GM19351 (cell line): ENCODE measurements at regions not wholly inside any gene's neighbourhood (a gene's known extent, or its start where the extent isn't known, plus 50 kb on each side); places are given as distances from the start of the nearest gene placed in this dataset.
"Not testable (repeated sequence)": the region's sequence is repeated elsewhere in the genome, so short reads cannot be mapped to it uniquely, and the experiment has no call there.

ENCODE experiments used
- ATAC-seq: cut with Tn5 transposase; IDR thresholded peaks from one replicate; pipeline ENCODE4 v1.9.1; 2021; ENCODE audit warnings: mild to moderate bottlenecking, moderate library complexity; ENCODE audit not compliant: unreplicated experiment

DNA sequence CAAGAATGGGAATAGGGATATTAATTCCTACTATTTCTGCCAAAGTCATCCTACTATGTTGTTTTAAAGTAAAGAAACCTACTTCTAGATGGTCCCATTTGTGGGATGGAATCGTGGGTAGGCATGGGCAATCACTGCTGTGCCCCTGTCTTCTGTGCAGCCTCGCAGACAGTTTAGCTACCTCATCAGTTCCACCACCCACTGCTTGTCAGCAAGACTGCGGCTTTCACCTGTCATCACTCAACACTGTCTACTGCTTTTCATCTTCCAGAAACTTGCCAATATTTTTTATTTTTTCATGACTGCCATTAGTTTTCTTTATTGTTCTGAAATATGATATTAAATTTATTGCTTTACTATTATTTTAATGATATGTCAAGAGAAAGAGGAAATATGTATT is 368.1 kb upstream of the KYNU start:
- ATAC-seq, result no peak

- ATAC-seq, result no peak
Observed at GRCh38 chr2:142504754-142505153, 372.7 kb upstream of the KYNU start.

- ATAC-seq, result no peak
Observed at GRCh38 chr2:142502402-142502801, 371.6 kb upstream of the LRP1B start.

GRCh38 chr2:142495141-142495540 is 364.3 kb upstream of the LRP1B start:
- ATAC-seq, result no peak

DNA sequence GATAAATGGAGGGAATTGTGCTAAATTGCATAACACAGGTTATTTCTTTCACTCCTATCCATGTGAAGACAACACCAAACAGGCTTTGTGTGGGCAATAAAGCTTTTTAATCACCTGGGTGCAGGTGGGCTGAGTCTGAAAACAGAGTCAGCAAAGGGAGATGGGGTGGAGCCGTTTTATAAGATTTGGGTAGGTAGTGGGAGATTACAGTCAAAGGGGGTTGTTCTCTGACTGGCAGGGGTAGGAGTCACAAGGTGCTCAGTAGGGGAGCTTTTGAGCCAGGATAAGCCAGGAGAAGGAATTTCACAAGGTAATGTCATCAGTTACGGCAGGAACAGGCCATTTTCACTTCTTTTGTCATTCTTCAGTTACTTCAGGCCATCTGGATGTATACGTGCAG is 358.8 kb upstream of the LRP1B start:
- not testable (repeated sequence) for ATAC-seq

DNA sequence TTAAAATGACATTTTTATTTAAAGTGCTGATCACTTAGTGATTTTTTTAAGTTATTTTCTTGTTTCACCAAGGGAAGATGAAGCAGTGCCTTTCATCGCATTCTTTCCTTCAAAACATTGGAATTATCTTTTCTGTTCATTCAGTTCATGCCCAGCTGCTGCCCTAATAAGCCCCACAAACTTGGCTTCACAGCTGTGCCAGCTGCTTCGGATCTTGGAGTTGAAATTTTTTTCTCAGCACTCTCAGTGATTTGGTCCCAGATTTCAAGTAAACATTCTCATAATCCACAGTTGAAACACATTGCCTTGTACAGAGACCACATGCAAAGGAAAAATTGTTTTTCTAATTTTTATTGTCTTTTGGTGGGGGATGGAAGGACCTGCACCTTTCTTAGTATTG is 353.3 kb upstream of the LRP1B start:
- ATAC-seq, result no peak

GRCh38 chr2:142483653-142484052 is 352.8 kb upstream of the LRP1B start:
- no peak for ATAC-seq

- ATAC-seq, result no peak
Observed at GRCh38 chr2:142478206-142478605, 347.4 kb upstream of the LRP1B start.

GRCh38 chr2:142472382-142472781 is 341.6 kb upstream of the LRP1B start:
- no peak for ATAC-seq

DNA sequence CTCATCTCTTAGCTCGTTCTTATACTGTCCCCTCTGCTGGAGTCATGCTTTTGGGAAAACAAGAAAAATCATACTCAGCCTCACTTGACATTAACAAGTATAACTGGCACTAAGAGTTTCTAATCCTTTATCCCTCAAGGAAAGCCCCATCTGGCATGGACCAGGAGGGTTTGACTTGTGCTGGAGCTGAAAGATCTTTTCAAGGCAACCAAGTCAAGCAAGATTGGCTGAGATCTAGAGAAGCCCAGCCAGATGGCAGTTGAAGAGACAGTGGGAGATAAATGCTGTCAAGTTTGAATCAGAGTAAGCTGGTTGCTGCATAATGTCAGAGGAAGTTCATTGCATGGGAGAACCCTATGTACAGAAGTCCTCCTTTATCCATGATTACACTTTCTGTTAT is 336.5 kb upstream of the LRP1B start:
- no peak for ATAC-seq

DNA sequence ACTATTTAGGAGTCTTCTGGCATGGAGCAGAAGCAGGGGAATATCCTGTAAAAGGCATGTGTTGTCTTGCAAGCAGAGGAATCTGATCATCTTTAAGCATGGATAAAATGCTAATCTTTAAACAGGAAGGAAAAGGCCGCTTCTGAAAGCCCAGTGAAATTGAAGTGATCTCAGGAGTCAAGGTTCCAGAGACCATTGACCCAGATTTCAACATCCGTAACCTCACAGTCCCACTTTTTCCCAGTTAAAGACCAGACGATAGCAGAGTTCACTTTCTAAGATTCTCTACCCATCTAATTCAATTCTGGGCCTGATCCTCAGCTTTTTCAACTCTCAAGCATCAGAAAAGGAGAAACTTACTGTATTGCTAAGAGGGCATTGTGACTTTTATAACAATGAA is 332.2 kb upstream of the LRP1B start:
- no peak for ATAC-seq

GRCh38 chr2:142462306-142462705 is 331.5 kb upstream of the LRP1B start:
- no peak for ATAC-seq

GRCh38 chr2:142445551-142446072 is 314.8 kb upstream of the LRP1B start:
- no peak for ATAC-seq

DNA sequence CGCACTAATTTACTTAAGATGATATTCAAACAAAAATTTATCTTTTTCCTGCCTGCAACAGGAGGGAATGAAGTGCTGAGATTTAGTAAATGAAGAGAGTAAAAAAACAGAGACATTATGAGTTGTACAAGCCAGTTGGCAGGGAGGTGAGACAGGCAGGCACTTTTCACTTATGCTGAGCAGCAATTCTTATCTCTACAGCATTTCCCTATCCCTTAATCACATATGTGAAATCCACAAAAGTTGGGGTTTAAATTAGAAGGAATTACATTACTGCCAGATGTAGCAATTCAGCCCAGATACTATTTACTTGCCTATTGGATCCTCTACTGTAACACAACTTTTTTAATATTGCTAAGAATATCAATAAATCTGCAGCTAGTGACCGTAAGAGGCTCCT is 314.2 kb upstream of the LRP1B start:
- ATAC-seq, result no peak

DNA sequence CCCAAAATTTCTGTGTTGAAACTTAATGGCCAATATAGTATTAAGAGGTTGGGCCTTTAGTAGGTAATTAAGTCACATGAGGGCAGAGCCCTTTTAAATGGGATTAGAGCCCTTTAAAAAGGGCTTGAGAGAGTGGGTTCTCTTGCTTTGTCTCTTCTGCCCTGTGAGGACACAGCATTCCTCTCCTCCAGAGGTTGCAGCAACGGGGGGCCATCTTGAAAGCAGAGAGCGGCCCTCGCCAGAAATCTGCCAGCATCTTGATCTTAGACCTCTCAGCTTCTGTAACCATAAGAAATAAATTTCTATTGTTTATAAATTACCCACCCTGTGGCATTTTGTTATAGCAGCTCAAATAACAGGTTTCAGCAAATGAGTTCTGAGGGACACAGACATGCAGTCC is 305.0 kb upstream of the LRP1B start:
- ATAC-seq, result no peak

GRCh38 chr2:142426064-142426463 is 295.2 kb upstream of the LRP1B start:
- no peak for ATAC-seq

DNA sequence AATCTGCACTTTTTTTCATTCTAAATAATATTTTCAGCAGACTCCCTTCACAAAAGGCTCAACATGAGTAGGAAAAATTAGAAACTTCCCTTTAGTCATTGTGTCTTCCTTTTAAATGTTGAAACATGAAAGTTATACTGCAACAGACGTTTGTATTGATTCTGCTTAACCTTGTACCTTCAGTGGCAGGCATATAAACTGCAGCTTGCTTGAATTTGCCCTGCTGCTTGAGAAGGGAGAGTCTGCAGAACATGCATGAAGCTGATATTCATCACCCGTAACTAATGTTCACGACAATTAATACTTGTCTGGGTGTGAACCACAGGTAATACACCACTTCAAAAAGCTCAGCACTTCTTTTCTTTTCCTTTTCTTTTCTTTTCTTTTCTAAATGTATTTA is 294.7 kb upstream of the LRP1B start:
- no peak for ATAC-seq

DNA sequence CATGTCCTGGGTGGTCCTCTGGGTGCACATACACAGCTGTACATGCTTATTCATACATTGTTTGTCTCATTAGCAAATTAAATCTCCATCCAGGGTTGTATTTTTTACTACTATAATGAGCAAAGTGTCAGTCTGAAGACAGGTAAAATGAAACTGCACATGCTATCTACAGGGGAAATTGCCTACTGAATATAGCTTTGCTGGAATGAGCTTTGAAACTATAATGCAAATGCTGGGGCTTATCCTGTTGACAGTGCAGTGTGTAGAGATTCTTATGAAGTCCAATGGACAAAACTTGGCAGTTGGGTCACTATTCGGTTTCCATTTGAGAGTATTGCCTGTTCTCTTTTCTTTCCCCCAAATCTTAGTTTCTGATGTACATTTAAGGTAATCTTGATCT is 292.8 kb upstream of the LRP1B start:
- peak; percentile 52 for ATAC-seq

GRCh38 chr2:142422769-142423168 is 292.0 kb upstream of the LRP1B start:
- no peak for ATAC-seq

DNA sequence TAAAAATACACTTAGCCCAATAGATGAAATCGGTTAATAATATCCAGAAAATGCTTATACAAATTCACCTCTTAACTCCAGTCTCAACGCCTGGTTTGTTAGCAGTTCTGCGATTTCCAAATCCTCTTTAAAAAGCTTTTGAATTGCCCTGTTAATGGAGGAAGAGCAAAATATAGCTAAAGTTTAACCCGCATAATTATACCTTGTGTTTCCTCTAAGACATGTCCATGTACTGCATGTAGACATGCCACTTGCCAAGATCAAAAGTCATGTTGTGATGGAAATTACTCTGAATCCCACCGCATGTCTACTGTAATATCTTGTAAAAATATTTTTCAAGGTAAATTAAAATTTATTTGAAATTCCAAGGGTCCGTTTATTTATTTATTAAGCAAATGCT is 291.2 kb upstream of the LRP1B start:
- no peak for ATAC-seq

GRCh38 chr2:142418699-142419098 is 287.9 kb upstream of the LRP1B start:
- ATAC-seq, result not testable (repeated sequence)

- no peak for ATAC-seq
Observed at GRCh38 chr2:142416996-142417395, 286.2 kb upstream of the LRP1B start.

DNA sequence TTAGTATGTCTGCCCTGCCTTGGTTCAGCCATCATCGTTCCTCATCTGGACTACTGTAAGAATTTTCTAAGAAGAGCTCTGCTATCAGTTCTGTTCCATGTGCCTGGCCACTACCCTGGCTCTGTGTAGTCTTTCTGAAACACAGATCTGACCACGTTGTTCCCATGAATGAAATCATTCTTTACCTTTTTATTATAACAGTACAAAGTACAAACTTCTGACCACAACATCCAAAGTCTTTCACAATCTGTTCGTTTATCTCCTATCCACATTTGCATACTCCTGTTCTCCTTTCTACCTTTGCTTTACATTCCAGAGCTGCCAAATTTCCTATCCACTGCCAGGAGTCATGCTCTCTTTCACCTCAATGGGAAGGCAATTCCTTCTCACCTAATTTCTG is 284.6 kb upstream of the LRP1B start:
- no peak for ATAC-seq

DNA sequence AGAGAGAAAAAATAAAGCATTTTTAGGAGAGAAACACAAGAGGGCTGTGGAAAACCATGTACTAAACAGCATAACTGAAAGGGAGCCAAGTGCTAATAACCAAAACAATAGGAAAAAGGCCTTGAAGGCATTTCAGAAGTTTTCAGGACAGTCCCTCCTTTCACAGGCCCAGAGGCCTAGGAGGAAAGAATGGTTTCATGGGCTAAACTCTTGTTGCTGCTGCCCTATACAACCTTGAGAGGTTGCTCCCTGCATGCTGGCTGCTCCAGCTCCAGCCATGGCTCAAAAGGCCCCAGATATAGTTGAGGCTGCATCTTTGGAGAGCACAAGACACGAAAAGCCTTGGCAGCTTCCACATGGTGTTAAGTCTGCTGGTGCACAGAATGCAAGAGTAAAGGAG is 267.4 kb upstream of the LRP1B start:
- ATAC-seq, result no peak
